Type B pancreatic cell (in vitro differentiated cells): ENCODE measurements at regions not wholly inside any gene's neighbourhood (a gene's known extent, or its start where the extent isn't known, plus 50 kb on each side); places are given as distances from the start of the nearest gene placed in this dataset.

Source experiments
- DNase-seq: peaks from one replicate; pipeline ENCODE4 v3.0.0; 2021; ENCODE audit warnings: mixed read lengths; ENCODE audit not compliant: unreplicated experiment; ENCODE audit errors: extremely low spot score
- H3K27ac Mint-ChIP-seq: 2 replicates; pipeline ENCODE4 v1.8.0; 2021; ENCODE audit warnings: mild to moderate bottlenecking, mixed read lengths
- H3K27me3 Mint-ChIP-seq: 2 replicates; pipeline ENCODE4 v1.8.0; 2021; ENCODE audit warnings: mixed read lengths
- H3K36me3 Mint-ChIP-seq: 2 replicates; pipeline ENCODE4 v1.8.0; 2021; ENCODE audit warnings: mixed read lengths
- H3K4me1 Mint-ChIP-seq: one replicate; pipeline ENCODE4 v1.8.0; 2021; ENCODE audit warnings: mixed read lengths; ENCODE audit not compliant: unreplicated experiment
- H3K4me3 Mint-ChIP-seq: 2 replicates; pipeline ENCODE4 v1.8.0; 2021; ENCODE audit warnings: mild to moderate bottlenecking, mixed read lengths
- H3K9me3 Mint-ChIP-seq: 2 replicates; pipeline ENCODE4 v1.8.0; 2021; ENCODE audit warnings: mixed read lengths
- CTCF ChIP-seq: fragments of 200-600 bp; sonication (generic); conservative IDR thresholded peaks from 2 replicates; pipeline ENCODE4 v1.5.0; 2021; ENCODE audit warnings: antibody characterized with exemption, mild to moderate bottlenecking

- H3K27ac Mint-ChIP-seq: no peak overlapping the region
- no peak for TF ChIP-seq CTCF
- H3K9me3 Mint-ChIP-seq: no peaks in the 10 kb centered on the region
- H3K4me3 Mint-ChIP-seq: no peak overlapping the region
- H3K27me3 Mint-ChIP-seq: peaks cover 4% of the 10 kb centered on the region
- no peaks in the 10 kb centered on the region for H3K4me1 Mint-ChIP-seq
- H3K36me3 Mint-ChIP-seq: no peaks in the 10 kb centered on the region
- DNase-seq: no peak
Observed at GRCh38 chr15:55126111-55126510, 70.6 kb downstream of the RSL24D1 start.

- Mint-ChIP-seq H3K9me3 (no peaks in the 10 kb centered on the region), H3K4me1 (no peaks in the 10 kb centered on the region), H3K27me3 (peaks cover 4% of the 10 kb centered on the region), H3K36me3 (no peaks in the 10 kb centered on the region), H3K4me3 (no peak overlapping the region), H3K27ac (no peak overlapping the region)
- no peak for DNase-seq
- TF ChIP-seq CTCF: no peak
Observed at GRCh38 chr15:55124616-55125015, 72.1 kb downstream of the RSL24D1 start.

GRCh38 chr15:55118344-55118870 is 78.3 kb downstream of the RSL24D1 start:
- no peak overlapping the region for H3K4me3 Mint-ChIP-seq
- DNase-seq: no peak
- no peaks in the 10 kb centered on the region for H3K27me3 Mint-ChIP-seq
- no peaks in the 10 kb centered on the region for H3K9me3 Mint-ChIP-seq
- no peak for TF ChIP-seq CTCF
- no peaks in the 10 kb centered on the region for H3K36me3 Mint-ChIP-seq
- no peaks in the 10 kb centered on the region for H3K4me1 Mint-ChIP-seq
- H3K27ac Mint-ChIP-seq: no peak overlapping the region

- Mint-ChIP-seq H3K36me3 (no peaks in the 10 kb centered on the region), H3K27ac (no peak overlapping the region), H3K4me1 (no peaks in the 10 kb centered on the region), H3K4me3 (no peak overlapping the region), H3K9me3 (no peaks in the 10 kb centered on the region), H3K27me3 (no peaks in the 10 kb centered on the region)
- no peak for TF ChIP-seq CTCF
- no peak for DNase-seq
Observed at GRCh38 chr15:55116636-55117035, 80.1 kb downstream of the RSL24D1 start.

- TF ChIP-seq CTCF: no peak
- H3K27me3 Mint-ChIP-seq: no peaks in the 10 kb centered on the region
- no peaks in the 10 kb centered on the region for H3K9me3 Mint-ChIP-seq
- DNase-seq: no peak
- no peak overlapping the region for H3K4me3 Mint-ChIP-seq
- no peaks in the 10 kb centered on the region for H3K36me3 Mint-ChIP-seq
- no peak overlapping the region for H3K27ac Mint-ChIP-seq
- no peaks in the 10 kb centered on the region for H3K4me1 Mint-ChIP-seq
Observed at GRCh38 chr15:55113736-55114135, 83.0 kb downstream of the RSL24D1 start.

GRCh38 chr15:55112706-55113105 is 84.0 kb downstream of the RSL24D1 start:
- TF ChIP-seq CTCF: no peak
- Mint-ChIP-seq H3K27ac (no peak overlapping the region), H3K9me3 (no peaks in the 10 kb centered on the region), H3K4me1 (peaks cover 5% of the 10 kb centered on the region), H3K4me3 (no peak overlapping the region), H3K36me3 (no peaks in the 10 kb centered on the region), H3K27me3 (no peaks in the 10 kb centered on the region)
- DNase-seq: no peak
